SH-SY5Y (cell line): ENCODE measurements at regions not wholly inside any gene's neighbourhood (a gene's known extent, or its start where the extent isn't known, plus 50 kb on each side); places are given as distances from the start of the nearest gene placed in this dataset.

ENCODE experiments used
- GATA2 ChIP-seq: IDR thresholded peaks from 2 replicates; pipeline ENCODE4 v1.6.1; 2011; ENCODE audit warnings: mild to moderate bottlenecking, low read depth, low read length
- GATA3 ChIP-seq: IDR thresholded peaks from 2 replicates; pipeline ENCODE4 v1.6.1; 2011; ENCODE audit warnings: low read depth, mild to moderate bottlenecking, low read length, moderate library complexity

GRCh38 chr14:27862684-27863083, 903.9 kb upstream of the FOXG1 start:
- TF ChIP-seq GATA2 (no peak), GATA3 (no peak)

- TF ChIP-seq GATA3 (no peak), GATA2 (no peak)
Measured at GRCh38 chr14:27863166-27863565, 903.4 kb upstream of the FOXG1 start.

- no peak for TF ChIP-seq GATA3
- TF ChIP-seq GATA2 = no peak
Measured at GRCh38 chr14:27881063-27881462, 885.5 kb upstream of the FOXG1 start.

GRCh38 chr14:27881646-27882045, 884.9 kb upstream of the FOXG1 start:
- TF ChIP-seq GATA3 = no peak

GRCh38 chr14:27886256-27886655, 880.3 kb upstream of the FOXG1 start:
- TF ChIP-seq GATA2 (no peak), GATA3 (no peak)

- no peak for TF ChIP-seq GATA2
- no peak for TF ChIP-seq GATA3
Measured at GRCh38 chr14:27890259-27890658, 876.3 kb upstream of the FOXG1 start.

- TF ChIP-seq GATA2 (no peak), GATA3 (no peak)
Measured at GRCh38 chr14:27916326-27916725, 850.3 kb upstream of the FOXG1 start.

- no peak for TF ChIP-seq GATA3
- no peak for TF ChIP-seq GATA2
Measured at GRCh38 chr14:27917896-27918295, 848.7 kb upstream of the FOXG1 start.

- no peak for TF ChIP-seq GATA3
- TF ChIP-seq GATA2 = no peak
Measured at GRCh38 chr14:27927519-27927918, 839.1 kb upstream of the FOXG1 start.

GRCh38 chr14:27929797-27930347, 836.7 kb upstream of the FOXG1 start:
- no peak for TF ChIP-seq GATA2
- no peak for TF ChIP-seq GATA3

GRCh38 chr14:27938392-27938791, 828.2 kb upstream of the FOXG1 start:
- TF ChIP-seq GATA2 (no peak), GATA3 (no peak)

- no peak for TF ChIP-seq GATA2
- TF ChIP-seq GATA3 = no peak
Measured at GRCh38 chr14:27945512-27945911, 821.1 kb upstream of the FOXG1 start.

GRCh38 chr14:27958757-27959156, 807.8 kb upstream of the FOXG1 start:
- TF ChIP-seq GATA3 (no peak), GATA2 (no peak)

- no peak for TF ChIP-seq GATA2
- TF ChIP-seq GATA3 = no peak
Measured at GRCh38 chr14:27995691-27996090, 770.9 kb upstream of the FOXG1 start.

- TF ChIP-seq GATA2 = no peak
- TF ChIP-seq GATA3 = no peak
Measured at GRCh38 chr14:28001002-28001401, 765.6 kb upstream of the FOXG1 start.

- TF ChIP-seq GATA3 (no peak), GATA2 (no peak)
Measured at GRCh38 chr14:28012629-28013415, 753.8 kb upstream of the FOXG1 start.

GRCh38 chr14:28020112-28020511, 746.5 kb upstream of the FOXG1 start:
- TF ChIP-seq GATA3 (no peak), GATA2 (no peak)
